Thyroid gland (tissue), 4 donors: ENCODE measurements at regions not wholly inside any gene's neighbourhood (a gene's known extent, or its start where the extent isn't known, plus 50 kb on each side); places are given as distances from the start of the nearest gene placed in this dataset.

Source experiments
- DNase-seq, 2 donors: peaks; one replicate each; pipeline ENCODE4 v3.0.0-alpha.2; 2019
- H3K27ac ChIP-seq, 3 donors: fragments of 200-600 bp; sonication (generic); 1 replicate in 2 of 3; 2 replicates in 1 of 3; pipeline ENCODE4 v1.5.1; 2016 to 2019; ENCODE audit warnings: mild to moderate bottlenecking in 1 of 3, moderate library complexity in 1 of 3
- H3K27me3 ChIP-seq: fragments of 200-600 bp; sonication (generic); one replicate; pipeline ENCODE4 v1.5.1; 2019
- H3K36me3 ChIP-seq, 2 donors: fragments of 200-600 bp; sonication (generic); one replicate each; pipeline ENCODE4 v1.5.1; 2016 to 2019
- H3K4me1 ChIP-seq, 2 donors: fragments of 200-600 bp; sonication (generic); one replicate each; pipeline ENCODE4 v1.5.1; 2017 to 2019
- H3K4me3 ChIP-seq, 3 donors: fragments of 200-600 bp; sonication (generic); replicated peaks in 1 of 3; 1 replicate in 2 of 3; 2 replicates in 1 of 3; pipeline ENCODE4 v1.5.1; 2016; ENCODE audit warnings: mild to moderate bottlenecking in 1 of 3
- H3K9me3 ChIP-seq: fragments of 200-600 bp; sonication (generic); one replicate; pipeline ENCODE4 v1.5.1; 2017
- CTCF ChIP-seq, 6 experiments: fragments of 200-600 bp in 3 of 6; fragments of 450-650 bp in 3 of 6; sonication (generic) in 3 of 6; IDR thresholded peaks; one replicate each; pipeline ENCODE4 v1.5.1; 2016 to 2019; ENCODE audit warnings: antibody characterized with exemption in 6 of 6, mild to moderate bottlenecking in 2 of 6, inconsistent platforms in 1 of 6, moderate library complexity in 1 of 6
- POLR2A ChIP-seq, 2 donors: fragments of 450-650 bp; IDR thresholded peaks; one replicate each; pipeline ENCODE4 v1.6.1; 2017; ENCODE audit warnings: antibody characterized with exemption in 2 of 2, mild to moderate bottlenecking in 2 of 2, moderate library complexity in 1 of 2
- WGBS, 2 donors: methylation state at CpG; one replicate each; pipeline ENCODE4 v1.1.5; 2017; 5-methylcytosine and 5-hydroxymethylcytosine counted together
- intact Hi-C: fragments of 100-400 bp; cut with DNase I; formaldehyde crosslinking; loops from one replicate; pipeline ENCODE4 v1.15.1; 2023

- TF ChIP-seq POLR2A (IDR thresholded peaks at IDR 0.05) = no peak
- TF ChIP-seq CTCF (IDR thresholded peaks at IDR 0.05) = no peak
- intact Hi-C loops = no loop called here
- no peaks in the 10 kb centered on the region for H3K27me3 ChIP-seq
- 95 to 99% methylated on average over 2 of the region's 2 CpGs for WGBS, 2 donors
- H3K27ac ChIP-seq = no peak overlapping the region
- no peaks in the 10 kb centered on the region for H3K36me3 ChIP-seq
- DNase-seq = no peak
- no peaks in the 10 kb centered on the region for H3K4me1 ChIP-seq
- no peak overlapping the region for H3K4me3 ChIP-seq
- no peaks in the 10 kb centered on the region for H3K9me3 ChIP-seq
Observed at GRCh38 chr3:156070028-156070427, 50.4 kb upstream of the KCNAB1 start.
